PC-9 (cell line): ENCODE measurements at regions not wholly inside any gene's neighbourhood (a gene's known extent, or its start where the extent isn't known, plus 50 kb on each side); places are given as distances from the start of the nearest gene placed in this dataset.

Experiments
- BruUV-seq: library from RNA; stranded (reverse); fragments of 400-500 nt; replicated peaks from 2 replicates; lab custom pipeline; 2021; lab: Mats Ljungman, UMichigan
- CTCF ChIA-PET: fragments of 300-600 bp; sonication (Branson Sonifier 250); formaldehyde crosslinking; loops from one replicate; lab custom pipeline; 2022; ENCODE audit warnings: antibody characterized with exemption; lab: Charles Lee
- POLR2A ChIA-PET: fragments of 300-600 bp; sonication (Branson Sonifier 250); formaldehyde crosslinking; loops from one replicate; lab custom pipeline; 2022; ENCODE audit warnings: antibody characterized with exemption; ENCODE audit not compliant: unreplicated experiment; lab: Charles Lee
- DNase-seq, 2 experiments: peaks; one replicate each; pipeline versions ENCODE4 v3.0.0 to v3.0.0-alpha.2; 2015 to 2022; ENCODE audit warnings: mixed read lengths in 1 of 2
- H2AFZ ChIP-seq: fragments of 200-600 bp; sonication (generic); 2 replicates; pipeline ENCODE4 v1.8.1; 2017; ENCODE audit warnings: antibody characterized with exemption
- H3F3A ChIP-seq: fragments of 200-600 bp; sonication (generic); 2 replicates; pipeline ENCODE4 v1.8.1; 2017; ENCODE audit warnings: antibody characterized with exemption, mild to moderate bottlenecking, low read depth; ENCODE audit not compliant: insufficient read depth
- H3K27ac ChIP-seq: fragments of 200-600 bp; sonication (generic); 2 replicates; pipeline ENCODE4 v1.6.1; 2016; ENCODE audit warnings: mixed run types
- H3K27me3 ChIP-seq: fragments of 200-600 bp; sonication (generic); 2 replicates; pipeline ENCODE4 v1.6.1; 2016; ENCODE audit warnings: low read depth, mixed run types; ENCODE audit not compliant: insufficient read depth
- H3K36me3 ChIP-seq: fragments of 200-600 bp; sonication (generic); 2 replicates; pipeline ENCODE4 v1.6.1; 2016; ENCODE audit warnings: low read depth, mixed run types
- H3K4me1 ChIP-seq: fragments of 200-600 bp; sonication (generic); replicated peaks from 2 replicates; pipeline ENCODE4 v1.6.1; 2016; ENCODE audit warnings: mixed run types; ENCODE audit not compliant: insufficient read depth
- H3K4me2 ChIP-seq: fragments of 200-600 bp; sonication (generic); 2 replicates; pipeline ENCODE4 v1.6.1; 2017; ENCODE audit warnings: mixed run types
- H3K4me3 ChIP-seq: fragments of 200-600 bp; sonication (generic); 2 replicates; pipeline ENCODE4 v1.6.1; 2016; ENCODE audit warnings: mixed run types
- H3K79me2 ChIP-seq: fragments of 200-600 bp; sonication (generic); 2 replicates; pipeline ENCODE4 v1.6.1; 2017; ENCODE audit warnings: low read depth, mixed run types
- H3K9me2 ChIP-seq: fragments of 200-600 bp; sonication (generic); 2 replicates; pipeline ENCODE4 v1.8.1; 2017; ENCODE audit warnings: mild to moderate bottlenecking; ENCODE audit not compliant: insufficient read depth
- H3K9me3 ChIP-seq: fragments of 200-600 bp; sonication (generic); 2 replicates; pipeline ENCODE4 v1.8.1; 2016; ENCODE audit warnings: low read depth; ENCODE audit not compliant: insufficient read depth
- H4K20me1 ChIP-seq: fragments of 200-600 bp; sonication (generic); 2 replicates; pipeline ENCODE4 v1.8.1; 2017; ENCODE audit not compliant: insufficient read depth
- CTCF ChIP-seq: fragments of 200-600 bp; sonication (generic); conservative IDR thresholded peaks from 2 replicates; pipeline ENCODE4 v1.6.1; 2017; ENCODE audit warnings: mixed run types, antibody characterized with exemption, mild to moderate bottlenecking, moderate library complexity
- EZH2 ChIP-seq: fragments of 200-600 bp; sonication (generic); IDR thresholded peaks from 2 replicates; pipeline ENCODE4 v1.8.0; 2017; ENCODE audit warnings: antibody characterized with exemption, low read depth
- intact Hi-C: fragments of 100-400 bp; cut with micrococcal nuclease; formaldehyde crosslinking; loops from one replicate; pipeline ENCODE4 v1.10.0; 2022; ENCODE audit not compliant: unreplicated experiment

- Histone ChIP-seq H3K36me3 (no peaks in the 10 kb centered on the region), H3K4me1 (peaks cover 25% of the 10 kb centered on the region), H3F3A (peaks cover 14% of the 10 kb centered on the region; the same call in 1 of the 2 replicates), H3K9me2 (no peaks in the 10 kb centered on the region), H4K20me1 (no peaks in the 10 kb centered on the region), H3K9me3 (peaks cover 19% of the 10 kb centered on the region), H3K27ac (no peak overlapping the region), H3K4me2 (no peak overlapping the region), H3K27me3 (no peaks in the 10 kb centered on the region), H3K79me2 (no peaks in the 10 kb centered on the region), H2AFZ (no peak overlapping the region), H3K4me3 (no peak overlapping the region)
- CTCF ChIA-PET, result no interaction called here
- no TSS peak for BruUV-seq
- POLR2A ChIA-PET, result no interaction called here
- DNase-seq, result no peak
- no peak for TF ChIP-seq CTCF
- TF ChIP-seq EZH2, result no peak
- intact Hi-C loops, result no loop called here
Observed at GRCh38 chr5:133730346-133730745, 118.0 kb upstream of the FSTL4 start.

DNA sequence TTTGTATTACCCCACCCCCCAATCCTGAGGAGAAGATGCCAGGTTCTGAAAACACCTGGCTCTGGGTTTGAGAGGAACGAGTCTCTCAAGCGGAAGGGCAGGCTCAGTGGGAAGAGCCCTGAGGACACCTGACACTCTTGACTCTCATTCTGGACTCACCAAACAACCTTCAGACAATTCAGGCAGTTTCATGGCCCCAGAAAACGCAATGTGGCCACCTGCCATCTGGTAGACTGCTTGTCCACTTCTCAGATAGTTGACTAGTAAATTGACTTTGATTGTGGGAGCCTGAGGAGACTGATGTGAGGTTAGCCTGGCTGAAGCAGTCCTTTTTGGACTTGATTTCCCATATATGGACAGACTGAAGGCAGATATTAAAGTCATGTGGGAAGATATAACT is 117.5 kb upstream of the FSTL4 start:
- Histone ChIP-seq H3K27me3 (no peaks in the 10 kb centered on the region), H3K79me2 (no peaks in the 10 kb centered on the region), H3K9me2 (no peaks in the 10 kb centered on the region), H3K4me2 (no peak overlapping the region), H3K36me3 (no peaks in the 10 kb centered on the region), H3K4me3 (no peak overlapping the region), H3F3A (peaks cover 10% of the 10 kb centered on the region; the same call in 1 of the 2 replicates), H3K27ac (no peak overlapping the region), H2AFZ (no peak overlapping the region), H3K4me1 (peaks cover 20% of the 10 kb centered on the region), H3K9me3 (peaks cover 19% of the 10 kb centered on the region), H4K20me1 (no peaks in the 10 kb centered on the region)
- ChIA-PET POLR2A (no interaction called here), CTCF (no interaction called here)
- intact Hi-C loops, result no loop called here
- no TSS peak for BruUV-seq
- no peak for DNase-seq
- TF ChIP-seq EZH2 (no peak), CTCF (no peak)

DNA sequence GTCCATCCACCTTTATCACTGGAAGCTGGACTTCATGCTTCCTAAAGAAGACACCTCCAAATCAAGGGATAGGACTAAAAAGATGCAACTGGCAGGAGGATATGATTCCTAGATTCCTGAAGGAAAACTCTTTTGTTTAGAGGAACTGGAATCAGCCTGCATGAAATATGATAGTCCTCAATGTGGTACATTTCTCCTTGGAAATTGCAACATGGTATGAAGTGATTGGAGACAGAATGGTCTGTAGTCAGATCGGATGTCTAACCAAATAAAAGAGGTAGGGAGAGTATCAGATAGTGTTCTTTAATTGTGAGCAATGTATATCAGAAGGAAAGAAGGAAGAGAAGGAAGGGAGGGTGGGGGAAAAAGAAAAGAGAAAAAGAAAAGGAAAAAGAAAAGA is 116.1 kb upstream of the FSTL4 start:
- H3K9me3 ChIP-seq, result peaks cover 16% of the 10 kb centered on the region
- no peak overlapping the region for H3K27ac ChIP-seq
- no peak overlapping the region for H3K4me3 ChIP-seq
- H3K36me3 ChIP-seq, result no peaks in the 10 kb centered on the region
- BruUV-seq, result no TSS peak
- ChIA-PET CTCF (no interaction called here), POLR2A (no interaction called here)
- no peak overlapping the region for H2AFZ ChIP-seq
- H3K4me1 ChIP-seq, result peaks cover 9% of the 10 kb centered on the region
- no peaks in the 10 kb centered on the region for H3K79me2 ChIP-seq
- H3K4me2 ChIP-seq, result no peak overlapping the region; the same call in 1 of the 2 replicates
- H4K20me1 ChIP-seq, result no peaks in the 10 kb centered on the region
- H3F3A ChIP-seq, result 0 out of 2 replicates have a peak, but pooled peaks cover 5% of the 10 kb centered on the region
- no peak for DNase-seq
- no peaks in the 10 kb centered on the region for H3K9me2 ChIP-seq
- intact Hi-C loops, result no loop called here
- TF ChIP-seq CTCF, result no peak
- no peak for TF ChIP-seq EZH2
- no peaks in the 10 kb centered on the region for H3K27me3 ChIP-seq
